Esophagus squamous epithelium (tissue), 4 donors: ENCODE measurements at regions not wholly inside any gene's neighbourhood (a gene's known extent, or its start where the extent isn't known, plus 50 kb on each side); places are given as distances from the start of the nearest gene placed in this dataset.

ENCODE experiments used
- POLR2A ChIP-seq, 4 donors: fragments of 450-650 bp; IDR thresholded peaks; one replicate each; pipeline ENCODE4 v1.6.1; 2017; ENCODE audit warnings: antibody characterized with exemption in 4 of 4, mild to moderate bottlenecking in 4 of 4, moderate library complexity in 3 of 4
- TF ChIP-seq, protein P1 (sequence below), 6 experiments: fragments of 450-650 bp in 4 of 6; fragments of 200-600 bp in 2 of 6; sonication (generic) in 2 of 6; IDR thresholded peaks; one replicate each; pipeline ENCODE4 v1.5.1; 2016 to 2019; ENCODE audit warnings: antibody characterized with exemption in 6 of 6, mild to moderate bottlenecking in 4 of 6, moderate library complexity in 4 of 6

DNA sequence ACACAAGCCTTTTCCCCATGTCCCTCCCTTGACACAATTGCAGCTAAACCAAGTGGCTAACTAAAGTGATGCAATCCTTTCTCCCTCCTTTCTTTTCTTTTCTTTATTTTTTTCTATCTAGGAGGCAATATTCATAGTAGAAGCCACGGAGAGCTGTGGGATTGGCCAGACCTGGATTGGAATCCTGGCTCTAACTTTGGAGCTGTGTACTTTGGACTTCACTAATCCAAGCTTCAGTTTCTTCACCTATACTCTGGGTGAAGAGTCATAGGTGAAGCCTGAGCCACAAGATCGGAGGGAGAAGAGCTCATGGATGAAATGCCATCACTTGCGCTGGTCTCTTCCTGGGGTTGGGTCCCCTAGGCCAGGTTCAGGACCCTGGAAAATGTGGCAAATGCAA, 177.2 kb downstream of the IRX5 start:
- TF ChIP-seq, protein P1, sequence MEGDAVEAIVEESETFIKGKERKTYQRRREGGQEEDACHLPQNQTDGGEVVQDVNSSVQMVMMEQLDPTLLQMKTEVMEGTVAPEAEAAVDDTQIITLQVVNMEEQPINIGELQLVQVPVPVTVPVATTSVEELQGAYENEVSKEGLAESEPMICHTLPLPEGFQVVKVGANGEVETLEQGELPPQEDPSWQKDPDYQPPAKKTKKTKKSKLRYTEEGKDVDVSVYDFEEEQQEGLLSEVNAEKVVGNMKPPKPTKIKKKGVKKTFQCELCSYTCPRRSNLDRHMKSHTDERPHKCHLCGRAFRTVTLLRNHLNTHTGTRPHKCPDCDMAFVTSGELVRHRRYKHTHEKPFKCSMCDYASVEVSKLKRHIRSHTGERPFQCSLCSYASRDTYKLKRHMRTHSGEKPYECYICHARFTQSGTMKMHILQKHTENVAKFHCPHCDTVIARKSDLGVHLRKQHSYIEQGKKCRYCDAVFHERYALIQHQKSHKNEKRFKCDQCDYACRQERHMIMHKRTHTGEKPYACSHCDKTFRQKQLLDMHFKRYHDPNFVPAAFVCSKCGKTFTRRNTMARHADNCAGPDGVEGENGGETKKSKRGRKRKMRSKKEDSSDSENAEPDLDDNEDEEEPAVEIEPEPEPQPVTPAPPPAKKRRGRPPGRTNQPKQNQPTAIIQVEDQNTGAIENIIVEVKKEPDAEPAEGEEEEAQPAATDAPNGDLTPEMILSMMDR (IDR thresholded peaks at IDR 0.05): no peak
- no peak for TF ChIP-seq POLR2A (IDR thresholded peaks at IDR 0.05)
